ENCODE measurements at regions not wholly inside any gene's neighbourhood (a gene's known extent, or its start where the extent isn't known, plus 50 kb on each side); places are given as distances from the start of the nearest gene placed in this dataset.

- TF ChIP-seq, protein P1, sequence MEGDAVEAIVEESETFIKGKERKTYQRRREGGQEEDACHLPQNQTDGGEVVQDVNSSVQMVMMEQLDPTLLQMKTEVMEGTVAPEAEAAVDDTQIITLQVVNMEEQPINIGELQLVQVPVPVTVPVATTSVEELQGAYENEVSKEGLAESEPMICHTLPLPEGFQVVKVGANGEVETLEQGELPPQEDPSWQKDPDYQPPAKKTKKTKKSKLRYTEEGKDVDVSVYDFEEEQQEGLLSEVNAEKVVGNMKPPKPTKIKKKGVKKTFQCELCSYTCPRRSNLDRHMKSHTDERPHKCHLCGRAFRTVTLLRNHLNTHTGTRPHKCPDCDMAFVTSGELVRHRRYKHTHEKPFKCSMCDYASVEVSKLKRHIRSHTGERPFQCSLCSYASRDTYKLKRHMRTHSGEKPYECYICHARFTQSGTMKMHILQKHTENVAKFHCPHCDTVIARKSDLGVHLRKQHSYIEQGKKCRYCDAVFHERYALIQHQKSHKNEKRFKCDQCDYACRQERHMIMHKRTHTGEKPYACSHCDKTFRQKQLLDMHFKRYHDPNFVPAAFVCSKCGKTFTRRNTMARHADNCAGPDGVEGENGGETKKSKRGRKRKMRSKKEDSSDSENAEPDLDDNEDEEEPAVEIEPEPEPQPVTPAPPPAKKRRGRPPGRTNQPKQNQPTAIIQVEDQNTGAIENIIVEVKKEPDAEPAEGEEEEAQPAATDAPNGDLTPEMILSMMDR (IDR thresholded peaks at IDR 0.05) = no peak
- TF ChIP-seq POLR2A (IDR thresholded peaks at IDR 0.05) = no peak
- TF ChIP-seq POLR2AphosphoS5 (IDR thresholded peaks at IDR 0.05) = no peak
These were observed 264.7 kb downstream of the MYCN start for GRCh38 chr2:16204886-16205620.
